Esophagus muscularis mucosa (tissue), 4 donors: ENCODE measurements at regions not wholly inside any gene's neighbourhood (a gene's known extent, or its start where the extent isn't known, plus 50 kb on each side); places are given as distances from the start of the nearest gene placed in this dataset.

Experiments
- DNase-seq: peaks from one replicate; pipeline ENCODE4 v3.0.0-alpha.2; 2017; ENCODE audit errors: extremely low spot score
- H3K27ac ChIP-seq, 4 donors: fragments of 200-600 bp; sonication (generic); replicated peaks in 1 of 4; 1 replicate in 3 of 4; 2 replicates in 1 of 4; pipeline ENCODE4 v1.5.1; 2016 to 2019; ENCODE audit warnings: mild to moderate bottlenecking in 1 of 4
- H3K27me3 ChIP-seq, 4 donors: fragments of 200-600 bp; sonication (generic); one replicate each; pipeline versions ENCODE4 v1.5.1 to v1.6.0; 2016 to 2019
- H3K36me3 ChIP-seq, 4 donors: fragments of 200-600 bp; sonication (generic); one replicate each; pipeline ENCODE4 v1.5.1; 2016 to 2019
- H3K4me1 ChIP-seq, 4 donors: fragments of 200-600 bp; sonication (generic); one replicate each; pipeline ENCODE4 v1.5.1; 2016 to 2019
- H3K4me3 ChIP-seq, 4 donors: fragments of 200-600 bp; sonication (generic); 1 replicate in 2 of 4; 2 replicates in 2 of 4; pipeline ENCODE4 v1.5.1; 2016 to 2019; ENCODE audit warnings: mild to moderate bottlenecking in 4 of 4, moderate library complexity in 1 of 4
- H3K9me3 ChIP-seq, 4 donors: fragments of 200-600 bp; sonication (generic); 1 replicate in 3 of 4; 2 replicates in 1 of 4; pipeline ENCODE4 v1.5.1; 2016 to 2019
- EP300 ChIP-seq: sonication (generic); formaldehyde crosslinking; IDR thresholded peaks from one replicate; pipeline ENCODE4 v1.6.1; 2017; ENCODE audit warnings: antibody characterized with exemption
- POLR2A ChIP-seq: fragments of 450-650 bp; IDR thresholded peaks from one replicate; pipeline ENCODE4 v1.6.1; 2017; ENCODE audit warnings: antibody characterized with exemption, moderate library complexity, mild to moderate bottlenecking, low read depth
- POLR2AphosphoS5 ChIP-seq, 2 donors: sonication (generic); formaldehyde crosslinking; IDR thresholded peaks; one replicate each; pipeline ENCODE4 v1.6.1; 2017; ENCODE audit warnings: antibody characterized with exemption in 2 of 2
- WGBS: methylation state at CpG from one replicate; pipeline ENCODE4 v1.1.5; 2018; 5-methylcytosine and 5-hydroxymethylcytosine counted together
- intact Hi-C: fragments of 100-400 bp; cut with DNase I; formaldehyde crosslinking; loops from one replicate; pipeline ENCODE4 v1.15.1; 2023
- TF ChIP-seq, protein P1 (sequence below), 3 experiments: fragments of 200-600 bp in 2 of 3; fragments of 450-650 bp in 1 of 3; sonication (generic) in 2 of 3; IDR thresholded peaks; one replicate each; pipeline ENCODE4 v1.5.1; 2017 to 2019; ENCODE audit warnings: antibody characterized with exemption in 3 of 3, mild to moderate bottlenecking in 2 of 3, moderate library complexity in 1 of 3

DNA sequence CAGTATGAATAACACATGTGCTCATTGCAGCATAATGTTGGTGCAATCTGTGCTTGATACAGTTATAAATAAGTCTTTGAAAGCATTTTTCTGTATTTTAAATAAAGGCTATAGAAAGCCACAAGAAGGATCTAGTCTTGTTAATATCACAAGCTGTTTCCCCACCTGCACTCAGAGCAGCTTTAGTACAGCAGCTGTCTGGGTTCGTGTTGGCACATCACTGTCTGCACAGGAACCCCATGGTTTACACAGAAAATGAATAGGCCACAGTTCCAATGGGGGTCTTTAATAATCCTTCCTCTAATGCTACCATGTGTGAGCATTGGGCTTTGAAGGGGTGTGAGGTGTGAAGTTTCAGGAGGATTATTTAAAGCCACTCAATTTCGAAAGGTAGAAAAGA is 2269.7 kb downstream of the MAT2B start:
- no peaks in the 10 kb centered on the region for H3K9me3 ChIP-seq
- DNase-seq: no peak
- 44% methylated on average over 2 of the region's 2 CpGs for WGBS
- TF ChIP-seq, protein P1, sequence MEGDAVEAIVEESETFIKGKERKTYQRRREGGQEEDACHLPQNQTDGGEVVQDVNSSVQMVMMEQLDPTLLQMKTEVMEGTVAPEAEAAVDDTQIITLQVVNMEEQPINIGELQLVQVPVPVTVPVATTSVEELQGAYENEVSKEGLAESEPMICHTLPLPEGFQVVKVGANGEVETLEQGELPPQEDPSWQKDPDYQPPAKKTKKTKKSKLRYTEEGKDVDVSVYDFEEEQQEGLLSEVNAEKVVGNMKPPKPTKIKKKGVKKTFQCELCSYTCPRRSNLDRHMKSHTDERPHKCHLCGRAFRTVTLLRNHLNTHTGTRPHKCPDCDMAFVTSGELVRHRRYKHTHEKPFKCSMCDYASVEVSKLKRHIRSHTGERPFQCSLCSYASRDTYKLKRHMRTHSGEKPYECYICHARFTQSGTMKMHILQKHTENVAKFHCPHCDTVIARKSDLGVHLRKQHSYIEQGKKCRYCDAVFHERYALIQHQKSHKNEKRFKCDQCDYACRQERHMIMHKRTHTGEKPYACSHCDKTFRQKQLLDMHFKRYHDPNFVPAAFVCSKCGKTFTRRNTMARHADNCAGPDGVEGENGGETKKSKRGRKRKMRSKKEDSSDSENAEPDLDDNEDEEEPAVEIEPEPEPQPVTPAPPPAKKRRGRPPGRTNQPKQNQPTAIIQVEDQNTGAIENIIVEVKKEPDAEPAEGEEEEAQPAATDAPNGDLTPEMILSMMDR (IDR thresholded peaks at IDR 0.05): no peak
- no peak for TF ChIP-seq POLR2AphosphoS5 (IDR thresholded peaks at IDR 0.05)
- TF ChIP-seq EP300: no peak
- no peak for TF ChIP-seq POLR2A
- intact Hi-C loops: no loop called here
- no peak overlapping the region for H3K4me3 ChIP-seq
- H3K36me3 ChIP-seq: no peaks in the 10 kb centered on the region
- no peaks in the 10 kb centered on the region for H3K4me1 ChIP-seq
- no peak overlapping the region for H3K27ac ChIP-seq
- H3K27me3 ChIP-seq: no peaks in the 10 kb centered on the region

DNA sequence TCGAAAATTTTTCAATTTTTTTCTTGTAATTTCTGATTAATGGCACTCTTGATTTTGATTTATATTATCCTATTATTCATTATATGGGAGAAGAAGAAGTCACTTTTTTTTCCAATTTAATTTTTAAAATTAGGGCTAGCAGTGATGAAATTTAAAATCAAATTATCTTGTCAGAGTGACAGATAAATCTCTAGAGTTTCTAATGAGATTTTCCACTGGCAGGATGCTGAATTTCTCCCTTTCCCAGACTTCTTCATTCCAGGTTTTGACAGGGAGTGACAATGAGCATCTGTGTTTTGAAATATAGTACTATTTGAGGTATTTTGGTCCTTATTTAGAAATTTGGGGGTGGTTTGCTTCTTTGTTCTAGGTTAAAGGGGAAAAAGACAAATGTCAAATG is 2274.1 kb downstream of the MAT2B start:
- Histone ChIP-seq H3K36me3 (no peaks in the 10 kb centered on the region), H3K4me1 (no peaks in the 10 kb centered on the region), H3K27me3 (no peaks in the 10 kb centered on the region), H3K27ac (no peak overlapping the region), H3K4me3 (no peak overlapping the region), H3K9me3 (no peaks in the 10 kb centered on the region)
- TF ChIP-seq EP300: no peak
- TF ChIP-seq, protein P1 (IDR thresholded peaks at IDR 0.05): no peak
- no peak for TF ChIP-seq POLR2AphosphoS5 (IDR thresholded peaks at IDR 0.05)
- no peak for TF ChIP-seq POLR2A
- intact Hi-C loops: no loop called here
- 50% methylated on average over 1 of the region's 1 CpG for WGBS
- no peak for DNase-seq

DNA sequence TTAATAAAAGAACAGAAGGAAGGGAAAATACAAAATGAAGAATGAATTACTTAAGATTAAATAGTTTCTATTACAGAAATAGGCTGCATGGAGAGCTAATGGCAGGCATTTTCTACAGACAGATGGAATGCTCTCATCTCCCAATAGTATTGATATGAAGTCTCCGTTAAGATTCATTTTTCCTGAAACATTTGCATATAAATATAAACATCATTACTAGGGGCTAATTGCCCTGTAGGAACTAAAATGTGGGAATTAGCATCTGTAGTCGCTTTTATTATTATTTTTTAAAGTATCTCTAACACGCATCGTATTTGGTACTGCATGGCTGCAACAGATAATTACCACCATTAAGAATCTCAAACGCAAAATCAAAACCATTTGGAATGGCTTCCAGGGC is 2275.5 kb downstream of the MAT2B start:
- 92% methylated on average over 5 of the region's 5 CpGs for WGBS
- Histone ChIP-seq H3K36me3 (no peaks in the 10 kb centered on the region), H3K9me3 (no peaks in the 10 kb centered on the region), H3K4me3 (no peak overlapping the region), H3K27me3 (no peaks in the 10 kb centered on the region), H3K27ac (no peak overlapping the region), H3K4me1 (no peaks in the 10 kb centered on the region)
- DNase-seq: no peak
- intact Hi-C loops: no loop called here
- TF ChIP-seq EP300 (no peak), POLR2AphosphoS5 (IDR thresholded peaks at IDR 0.05) (no peak), POLR2A (no peak)
- TF ChIP-seq, protein P1 (IDR thresholded peaks at IDR 0.05): no peak

DNA sequence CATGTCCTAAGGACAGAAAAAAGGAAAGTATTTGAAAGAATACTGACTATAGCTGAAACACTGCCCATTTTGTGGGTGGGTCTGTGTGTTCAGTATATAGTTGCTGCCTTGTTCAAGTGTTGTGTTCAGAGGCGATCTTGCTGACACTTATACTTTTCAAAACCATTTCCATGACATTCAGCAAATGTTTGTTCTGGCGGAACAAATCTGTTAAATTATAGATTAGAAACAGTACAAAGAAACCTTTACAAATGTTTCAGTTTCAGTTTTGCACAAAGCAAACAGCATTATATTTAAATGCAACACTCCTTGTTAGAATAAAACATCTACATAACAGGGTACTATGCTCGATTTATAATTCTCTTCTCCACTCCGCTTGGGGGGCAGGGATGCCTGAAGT is 2276.3 kb downstream of the MAT2B start:
- H3K4me3 ChIP-seq: no peak overlapping the region
- no peaks in the 10 kb centered on the region for H3K4me1 ChIP-seq
- no peak overlapping the region for H3K27ac ChIP-seq
- no peaks in the 10 kb centered on the region for H3K27me3 ChIP-seq
- WGBS: 80% methylated on average over 4 of the region's 4 CpGs
- intact Hi-C loops: no loop called here
- no peaks in the 10 kb centered on the region for H3K36me3 ChIP-seq
- H3K9me3 ChIP-seq: no peaks in the 10 kb centered on the region
- no peak for TF ChIP-seq POLR2AphosphoS5 (IDR thresholded peaks at IDR 0.05)
- TF ChIP-seq, protein P1 (IDR thresholded peaks at IDR 0.05): no peak
- DNase-seq: no peak

DNA sequence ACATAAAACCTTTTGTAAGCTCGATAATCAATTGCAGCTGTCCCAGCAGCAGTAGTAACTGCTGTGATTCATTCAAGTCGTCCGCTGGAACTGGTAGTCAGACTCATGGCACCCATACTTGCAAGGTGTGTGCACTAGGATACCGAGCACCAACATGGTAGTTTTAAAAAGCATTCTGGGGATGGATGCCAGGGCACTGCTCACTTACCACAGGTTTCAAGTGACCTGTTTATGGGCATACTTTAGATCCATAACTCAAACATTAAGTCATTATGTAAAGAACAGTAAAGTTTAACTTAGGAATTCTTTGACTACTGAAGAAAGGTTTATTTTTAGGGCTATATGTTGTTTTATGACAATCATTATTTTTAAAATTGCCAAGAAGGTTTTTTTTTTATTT is 2277.6 kb downstream of the MAT2B start:
- 89% methylated on average over 4 of the region's 4 CpGs for WGBS
- no peaks in the 10 kb centered on the region for H3K27me3 ChIP-seq
- no peak for DNase-seq
- no peak overlapping the region for H3K4me3 ChIP-seq
- H3K27ac ChIP-seq: no peak overlapping the region
- H3K4me1 ChIP-seq: no peaks in the 10 kb centered on the region
- intact Hi-C loops: no loop called here
- H3K36me3 ChIP-seq: no peaks in the 10 kb centered on the region
- TF ChIP-seq EP300 (no peak), POLR2AphosphoS5 (IDR thresholded peaks at IDR 0.05) (no peak), POLR2A (no peak)
- TF ChIP-seq, protein P1 (IDR thresholded peaks at IDR 0.05): no peak
- H3K9me3 ChIP-seq: no peaks in the 10 kb centered on the region
